ENCODE measurements at regions not wholly inside any gene's neighbourhood (a gene's known extent, or its start where the extent isn't known, plus 50 kb on each side); places are given as distances from the start of the nearest gene placed in this dataset.

- Histone ChIP-seq H3K36me3 (no peaks in the 10 kb centered on the region), H3K27me3 (no peaks in the 10 kb centered on the region), H3K9me3 (no peaks in the 10 kb centered on the region), H3K27ac (no peak overlapping the region), H3K4me3 (no peak overlapping the region), H3K4me1 (no peaks in the 10 kb centered on the region)
- TF ChIP-seq POLR2AphosphoS5 (IDR thresholded peaks at IDR 0.05) (no peak), POLR2A (IDR thresholded peaks at IDR 0.05) (no peak)
- DNase-seq: no peak
- 88 to 92% methylated on average over 26 of the region's 26 CpGs for WGBS, 2 donors
- no peak for ATAC-seq (ENCODE audit: low FRiP score in 2 of 2)
These were observed 60.0 kb upstream of the MYEOV start for GRCh38 chr11:69233744-69234570.

DNA sequence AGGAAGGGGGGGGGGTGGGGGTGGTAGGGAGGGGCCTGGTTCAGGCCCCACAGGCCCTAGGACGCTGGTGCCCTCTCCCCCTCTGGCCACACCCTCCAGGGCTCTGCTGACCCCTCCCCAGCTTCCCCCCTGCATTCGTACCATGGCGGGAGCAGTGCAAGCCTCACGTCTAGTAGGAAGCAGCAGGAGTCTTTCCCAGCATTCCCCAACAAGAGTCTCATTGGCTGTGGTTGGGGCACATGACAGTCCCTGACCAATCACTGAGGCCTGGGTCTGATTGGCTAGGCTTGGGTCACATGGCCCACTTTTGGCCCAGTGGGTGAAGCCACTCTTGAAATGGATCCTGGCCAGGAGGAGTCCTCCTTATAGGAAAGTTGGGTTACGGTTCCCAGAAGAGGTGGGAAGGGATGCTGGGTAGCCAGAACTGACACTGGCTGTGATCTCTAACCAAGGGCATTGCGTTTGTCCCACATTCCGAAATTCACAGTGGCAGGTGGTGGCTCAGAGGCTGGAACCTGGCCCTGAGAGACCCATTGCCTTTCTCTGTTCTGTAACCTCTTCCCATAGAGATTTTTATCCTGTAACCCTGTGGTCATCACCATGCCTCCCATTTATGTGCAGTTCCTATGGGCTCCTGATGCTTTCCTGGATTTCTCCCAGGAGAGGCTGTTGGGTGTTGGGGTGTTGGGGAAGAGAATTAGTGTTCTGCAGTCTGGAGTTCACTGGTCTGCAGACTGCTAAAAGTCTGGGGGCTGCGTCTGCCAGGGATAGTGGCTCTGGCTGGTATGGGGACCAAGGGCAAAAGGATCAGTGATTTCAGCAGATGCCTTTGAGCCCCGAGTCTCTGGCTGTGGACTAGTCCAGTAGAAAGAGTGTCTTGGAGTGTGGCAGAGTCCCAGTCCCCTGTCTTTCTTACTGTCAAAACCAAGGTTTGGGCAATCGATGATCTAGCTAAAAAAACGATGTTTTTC lies 58.9 kb upstream of the MYEOV start:
- ATAC-seq (ENCODE audit: low FRiP score in 2 of 2) (no peak), DNase-seq (no peak)
- H3K36me3 ChIP-seq: no peaks in the 10 kb centered on the region
- no peaks in the 10 kb centered on the region for H3K27me3 ChIP-seq
- 89 to 97% methylated on average over 11 of the region's 11 CpGs for WGBS, 2 donors
- H3K9me3 ChIP-seq: no peaks in the 10 kb centered on the region
- no peak for TF ChIP-seq EP300 (IDR thresholded peaks at IDR 0.05)
- TF ChIP-seq POLR2AphosphoS5 (IDR thresholded peaks at IDR 0.05): no peak
- TF ChIP-seq POLR2A (IDR thresholded peaks at IDR 0.05): no peak
- TF ChIP-seq CTCF (IDR thresholded peaks at IDR 0.05): no peak
- no peak overlapping the region for H3K27ac ChIP-seq
- H3K4me3 ChIP-seq: no peak overlapping the region
- no peaks in the 10 kb centered on the region for H3K4me1 ChIP-seq

DNA sequence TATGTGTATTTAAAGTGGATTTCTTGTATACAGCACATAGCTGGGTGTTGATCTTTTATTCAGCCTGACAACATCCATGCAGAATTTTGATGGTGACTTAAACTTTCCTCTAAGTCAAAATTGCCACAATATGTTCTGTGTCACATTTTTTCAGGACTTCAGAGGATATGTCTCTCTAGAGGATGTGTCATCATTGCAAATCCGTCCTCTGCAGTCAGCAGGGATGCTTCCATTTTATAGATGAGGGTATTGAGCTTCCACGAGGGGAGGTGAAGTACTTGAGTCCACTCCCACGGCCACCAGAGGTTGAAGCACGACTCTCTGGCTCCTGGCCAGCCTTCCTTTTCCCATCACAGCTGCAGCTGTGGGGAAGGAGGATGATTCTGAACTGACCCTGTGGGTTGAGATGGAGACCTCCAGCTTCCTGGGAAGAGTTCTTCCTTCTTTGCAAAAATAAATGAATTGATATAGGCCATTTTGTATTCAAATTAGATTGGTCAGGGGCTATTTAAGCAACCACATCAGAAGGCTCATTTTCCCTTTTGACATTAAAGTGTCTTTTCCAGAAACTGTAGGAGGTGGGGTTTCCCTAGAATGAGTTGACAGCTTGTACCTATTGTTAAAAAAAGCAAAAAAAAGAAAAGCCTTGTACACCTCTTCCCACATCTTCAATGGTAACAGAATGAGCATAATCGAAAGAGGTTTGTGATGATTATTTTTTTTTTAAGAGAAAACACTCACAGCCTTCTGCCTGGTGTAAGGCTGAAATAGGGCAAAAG lies 55.2 kb upstream of the MYEOV start:
- TF ChIP-seq EP300 (IDR thresholded peaks at IDR 0.05): no peak
- TF ChIP-seq CTCF (IDR thresholded peaks at IDR 0.05): no peak
- no peak for TF ChIP-seq POLR2A (IDR thresholded peaks at IDR 0.05)
- no peak for TF ChIP-seq POLR2AphosphoS5 (IDR thresholded peaks at IDR 0.05)
- Histone ChIP-seq H3K4me3 (no peak overlapping the region), H3K27ac (no peak overlapping the region), H3K4me1 (peaks cover 0 to 6% (median 2%) of the 10 kb centered on the region in 4 donors), H3K27me3 (no peaks in the 10 kb centered on the region), H3K36me3 (no peaks in the 10 kb centered on the region), H3K9me3 (no peaks in the 10 kb centered on the region)
- DNase-seq (no peak), ATAC-seq (ENCODE audit: low FRiP score in 2 of 2) (no peak)
- WGBS, 2 donors: 53 to 54% methylated on average over 4 to 5 of the region's 5 CpGs

- Histone ChIP-seq H3K4me1 (peaks cover 0 to 6% (median 2%) of the 10 kb centered on the region in 4 donors), H3K27me3 (no peaks in the 10 kb centered on the region), H3K36me3 (no peaks in the 10 kb centered on the region), H3K4me3 (no peak overlapping the region), H3K9me3 (no peaks in the 10 kb centered on the region), H3K27ac (no peak overlapping the region)
- DNase-seq (no peak), ATAC-seq (ENCODE audit: low FRiP score in 2 of 2) (no peak)
- TF ChIP-seq CTCF (IDR thresholded peaks at IDR 0.05) (no peak), EP300 (IDR thresholded peaks at IDR 0.05) (no peak), POLR2A (IDR thresholded peaks at IDR 0.05) (no peak), POLR2AphosphoS5 (IDR thresholded peaks at IDR 0.05) (no peak)
- 97% methylated on average over 9 to 10 of the region's 10 CpGs for WGBS, 2 donors
These were observed 54.3 kb upstream of the MYEOV start for GRCh38 chr11:69239641-69240040.
